SK-N-DZ (cell line): ENCODE measurements at regions not wholly inside any gene's neighbourhood (a gene's known extent, or its start where the extent isn't known, plus 50 kb on each side); places are given as distances from the start of the nearest gene placed in this dataset.

Experiments used
- DNase-seq: peaks from one replicate; pipeline ENCODE4 v3.0.0-alpha.2; 2015; ENCODE audit warnings: low spot score

DNA sequence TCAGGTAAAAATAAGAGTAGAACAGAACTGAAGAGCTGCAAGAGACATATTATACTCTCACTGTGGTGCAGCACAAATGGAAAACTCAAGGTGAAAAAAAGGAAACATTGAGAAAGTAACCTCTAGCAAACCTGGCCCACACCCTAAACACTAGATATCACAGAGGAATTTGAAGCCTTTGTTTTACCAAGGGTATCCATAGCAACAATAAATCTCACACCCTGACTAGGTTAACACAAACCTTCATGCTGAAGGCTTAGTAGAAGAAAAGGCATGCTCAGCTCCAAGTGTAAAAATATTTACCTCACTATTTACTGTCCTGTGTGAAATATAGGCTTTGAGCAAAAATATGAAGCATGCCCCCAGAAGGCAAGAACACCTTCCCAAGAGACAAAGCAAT is 61.9 kb upstream of the TAB3 start:
- no peak for DNase-seq

DNA sequence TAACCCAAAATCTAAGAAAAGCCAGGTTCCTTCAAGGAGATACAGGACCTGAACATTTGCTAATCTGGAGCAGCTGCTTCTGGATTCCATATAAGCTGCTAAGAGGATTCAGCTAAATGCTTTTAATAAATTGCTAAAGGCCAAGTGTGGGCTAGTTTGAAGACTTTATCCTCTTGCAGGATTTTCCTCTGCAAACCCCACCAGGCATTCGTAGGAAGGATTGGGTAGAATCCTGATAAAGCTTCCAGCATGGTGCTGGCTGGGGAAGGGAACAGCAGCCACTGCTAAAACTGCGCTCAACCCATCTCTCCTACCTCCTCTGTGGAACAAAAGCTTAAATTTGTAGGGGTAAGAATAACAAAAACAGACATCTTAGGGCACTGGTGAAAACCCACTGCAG is 61.3 kb upstream of the TAB3 start:
- no peak for DNase-seq

DNA sequence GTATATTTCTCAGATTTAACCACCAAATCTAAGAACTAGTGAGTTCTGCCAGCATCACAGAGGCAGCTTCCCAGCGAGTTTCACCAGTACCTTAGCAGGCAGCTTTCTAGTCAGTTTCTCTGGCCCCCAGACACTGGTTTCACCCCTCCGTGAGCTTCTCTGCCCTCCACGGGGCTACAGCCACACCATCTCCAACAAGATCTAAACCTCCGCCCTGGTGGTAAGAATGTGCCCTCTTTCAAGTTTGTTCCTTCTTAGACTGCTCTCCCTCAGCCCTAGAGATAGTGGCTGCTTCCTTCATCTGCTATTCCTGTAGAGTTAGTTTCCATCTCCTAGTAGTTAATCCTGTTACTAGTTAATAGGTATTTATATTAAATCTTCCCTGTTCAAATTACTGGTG is 60.5 kb upstream of the TAB3 start:
- no peak for DNase-seq

DNA sequence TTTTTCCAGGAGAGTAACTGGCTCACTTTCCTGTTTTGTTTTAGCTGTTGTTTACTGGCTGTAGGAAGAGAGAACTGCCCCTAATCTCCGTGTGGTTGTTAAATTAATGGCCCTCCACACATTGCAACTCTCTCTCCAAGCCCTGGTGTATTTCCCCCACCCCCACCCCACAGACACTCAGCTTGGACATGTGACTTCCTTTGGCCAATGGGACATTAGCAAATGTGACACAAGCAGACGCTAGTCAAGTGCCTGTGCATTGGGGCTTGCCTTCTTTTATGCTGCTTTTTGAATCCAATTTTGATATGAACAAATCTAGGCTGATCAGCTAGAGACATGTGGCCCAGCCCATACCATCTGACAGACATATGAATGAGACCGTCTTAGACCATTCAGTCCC is 59.6 kb upstream of the TAB3 start:
- no peak for DNase-seq

DNA sequence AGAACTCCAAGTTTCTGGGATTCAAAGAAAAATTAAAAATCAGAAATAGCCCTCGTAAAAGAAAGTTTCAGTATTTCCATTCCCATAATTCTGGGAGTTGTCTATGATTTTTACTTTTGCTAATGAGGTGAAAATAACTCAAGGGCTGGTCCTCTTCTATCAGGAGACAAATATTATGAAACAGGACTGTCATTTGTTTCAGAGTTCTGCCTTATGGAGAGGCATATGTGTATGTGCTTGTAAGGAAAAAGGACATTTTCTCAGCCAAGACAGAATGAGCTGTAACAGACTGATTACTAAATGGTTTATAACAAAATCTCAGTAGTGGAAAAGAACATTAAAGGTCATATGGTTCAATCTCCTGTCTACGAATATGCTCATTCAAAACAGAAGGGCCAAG is 59.0 kb upstream of the TAB3 start:
- DNase-seq, result no peak

DNA sequence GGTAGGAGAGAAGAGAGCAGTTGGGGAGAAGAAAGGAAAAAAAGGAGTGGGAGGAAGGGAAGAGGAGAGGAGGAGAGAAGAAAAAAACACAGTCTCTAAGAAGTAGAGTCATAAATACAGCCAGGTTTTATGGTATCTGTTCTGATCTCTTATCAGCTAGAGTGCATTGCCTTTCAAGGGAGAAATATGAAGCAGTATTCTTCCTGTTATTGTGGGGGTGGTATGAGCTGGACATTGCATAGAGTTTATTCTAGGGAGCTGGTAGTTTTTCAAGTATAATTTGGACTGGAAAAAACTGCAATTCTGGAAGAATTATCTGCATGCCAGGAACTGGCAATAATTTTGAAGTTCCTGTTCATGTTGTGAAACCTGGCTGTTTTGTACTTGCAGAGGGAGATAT is 54.9 kb upstream of the TAB3 start:
- DNase-seq, result peak; percentile 40

DNA sequence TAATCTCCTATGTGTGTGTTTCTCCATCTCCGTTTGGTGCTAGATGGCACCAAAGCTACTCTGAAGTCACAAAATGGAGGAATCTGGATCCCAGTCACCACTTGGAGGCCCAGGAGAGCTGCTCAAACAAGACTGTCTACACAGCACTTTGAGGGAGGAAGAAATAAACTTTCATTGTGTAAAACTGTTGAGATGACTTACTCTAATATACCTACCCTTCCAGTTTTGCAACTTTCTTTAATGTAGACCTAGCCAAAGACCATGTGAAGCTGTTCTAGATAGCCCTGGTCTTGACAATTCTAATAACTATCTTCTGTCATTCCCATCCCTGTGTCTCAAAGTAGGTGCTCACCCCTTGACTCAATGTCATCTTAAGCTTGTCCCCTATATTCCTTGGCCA is 52.8 kb upstream of the TAB3 start:
- no peak for DNase-seq

DNA sequence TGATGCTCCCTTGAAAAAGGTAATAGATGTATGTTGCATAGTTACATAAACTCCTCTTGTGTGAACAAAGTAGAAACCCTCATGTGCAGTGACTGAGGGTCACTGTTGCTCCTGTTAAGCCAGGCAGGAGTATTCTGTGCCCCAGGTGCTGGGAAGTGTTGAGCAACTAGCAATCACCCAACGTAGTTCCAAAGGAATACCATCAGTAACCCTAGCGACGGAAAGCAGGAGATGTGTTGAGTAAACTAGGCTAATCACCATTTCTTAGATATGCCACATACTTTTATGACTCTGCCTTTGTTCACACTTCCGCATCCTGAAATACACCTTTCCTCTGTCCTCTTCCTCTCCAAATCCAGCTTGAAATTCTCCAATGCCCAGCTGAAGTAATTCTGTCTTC is 50.9 kb upstream of the TAB3 start:
- DNase-seq, result no peak
